Trophoblast cell (in vitro differentiated cells and primary cell): ENCODE measurements at regions not wholly inside any gene's neighbourhood (a gene's known extent, or its start where the extent isn't known, plus 50 kb on each side); places are given as distances from the start of the nearest gene placed in this dataset.

Source experiments
- DNase-seq, 2 donors: peaks; one replicate each; pipeline ENCODE4 v3.0.0-alpha.2; 2016
- H2AFZ ChIP-seq: 2 replicates; pipeline ENCODE4 v1.6.1; 2013; ENCODE audit warnings: low read length, moderate library complexity, mild to moderate bottlenecking; ENCODE audit not compliant: insufficient read depth, poor library complexity
- H2AK5ac ChIP-seq: 2 replicates; pipeline ENCODE4 v1.6.1; 2013; ENCODE audit warnings: mild to moderate bottlenecking, low read length
- H2BK120ac ChIP-seq: 2 replicates; pipeline ENCODE4 v1.6.1; 2013; ENCODE audit warnings: low read length, mild to moderate bottlenecking, moderate library complexity; ENCODE audit not compliant: insufficient read depth, poor library complexity
- H2BK12ac ChIP-seq: 2 replicates; pipeline ENCODE4 v1.6.1; 2013; ENCODE audit warnings: mild to moderate bottlenecking, low read length, moderate library complexity
- H2BK5ac ChIP-seq: 2 replicates; pipeline ENCODE4 v1.6.1; 2013; ENCODE audit warnings: low read length, low read depth, moderate library complexity, mild to moderate bottlenecking; ENCODE audit not compliant: poor library complexity
- H3K14ac ChIP-seq: 2 replicates; pipeline ENCODE4 v1.6.1; 2013; ENCODE audit warnings: mild to moderate bottlenecking, low read length
- H3K18ac ChIP-seq: 2 replicates; pipeline ENCODE4 v1.6.1; 2013; ENCODE audit warnings: mild to moderate bottlenecking, low read length
- H3K23ac ChIP-seq: 2 replicates; pipeline ENCODE4 v1.6.1; 2013; ENCODE audit warnings: low read length
- H3K27ac ChIP-seq: 2 replicates; pipeline ENCODE4 v1.5.1; 2013; ENCODE audit warnings: low read depth, mild to moderate bottlenecking, inconsistent platforms, low read length, moderate library complexity
- H3K27me3 ChIP-seq: 2 replicates; pipeline ENCODE4 v1.6.1; 2013; ENCODE audit warnings: inconsistent platforms, mild to moderate bottlenecking, low read length, moderate library complexity; ENCODE audit not compliant: insufficient read depth
- H3K36me3 ChIP-seq, 2 experiments: 1 replicate in 1 of 2; 2 replicates in 1 of 2; pipeline ENCODE4 v1.6.1; 2013; ENCODE audit warnings: low read length in 2 of 2, mild to moderate bottlenecking in 2 of 2, moderate library complexity in 1 of 2; ENCODE audit not compliant: insufficient read depth in 2 of 2, control insufficient read depth in 1 of 2
- H3K4ac ChIP-seq: 2 replicates; pipeline ENCODE4 v1.6.1; 2013; ENCODE audit warnings: low read depth, mild to moderate bottlenecking, low read length, moderate library complexity
- H3K4me1 ChIP-seq, 2 experiments: 1 replicate in 1 of 2; 2 replicates in 1 of 2; pipeline ENCODE4 v1.6.1; 2013; ENCODE audit warnings: low read length in 2 of 2, mild to moderate bottlenecking in 2 of 2, moderate library complexity in 1 of 2; ENCODE audit not compliant: insufficient read depth in 2 of 2, control insufficient read depth in 1 of 2
- H3K4me2 ChIP-seq: 2 replicates; pipeline ENCODE4 v1.6.1; 2013; ENCODE audit warnings: inconsistent platforms, mild to moderate bottlenecking, low read length, moderate library complexity
- H3K4me3 ChIP-seq: 2 replicates; pipeline ENCODE4 v1.5.1; 2013; ENCODE audit warnings: mild to moderate bottlenecking, low read depth, low read length, inconsistent platforms
- H3K79me1 ChIP-seq: one replicate; pipeline ENCODE4 v1.6.1; 2013; ENCODE audit warnings: low read length
- H3K79me2 ChIP-seq: 2 replicates; pipeline ENCODE4 v1.6.1; 2013; ENCODE audit warnings: low read length, mild to moderate bottlenecking; ENCODE audit not compliant: control insufficient read depth, insufficient read depth, poor library complexity
- H3K9ac ChIP-seq: 2 replicates; pipeline ENCODE4 v1.6.1; 2013; ENCODE audit warnings: mild to moderate bottlenecking, low read length
- H3K9me3 ChIP-seq: 2 replicates; pipeline ENCODE4 v1.6.1; 2013; ENCODE audit warnings: low read depth, mild to moderate bottlenecking, control low read depth, inconsistent platforms, low read length; ENCODE audit not compliant: insufficient read depth
- H4K12ac ChIP-seq: 2 replicates; pipeline ENCODE4 v1.6.1; 2013; ENCODE audit warnings: low read depth, mild to moderate bottlenecking, low read length, moderate library complexity
- H4K8ac ChIP-seq: 2 replicates; pipeline ENCODE4 v1.6.1; 2013; ENCODE audit warnings: low read depth, mild to moderate bottlenecking, low read length, moderate library complexity
- H4K91ac ChIP-seq: one replicate; pipeline ENCODE4 v1.6.1; 2013; ENCODE audit warnings: low read depth, mild to moderate bottlenecking, low read length, moderate library complexity
- WGBS: extraction: QIAGEN DNeasy Blood & Tissue Kit; methylation state at CpG from one replicate; pipeline ENCODE4 v1.1.7; 2013; ENCODE audit warnings: missing lambda C conversion rate; ENCODE audit not compliant: insufficient read length, insufficient coverage; ENCODE audit errors: extremely low coverage; 5-methylcytosine and 5-hydroxymethylcytosine counted together

DNA sequence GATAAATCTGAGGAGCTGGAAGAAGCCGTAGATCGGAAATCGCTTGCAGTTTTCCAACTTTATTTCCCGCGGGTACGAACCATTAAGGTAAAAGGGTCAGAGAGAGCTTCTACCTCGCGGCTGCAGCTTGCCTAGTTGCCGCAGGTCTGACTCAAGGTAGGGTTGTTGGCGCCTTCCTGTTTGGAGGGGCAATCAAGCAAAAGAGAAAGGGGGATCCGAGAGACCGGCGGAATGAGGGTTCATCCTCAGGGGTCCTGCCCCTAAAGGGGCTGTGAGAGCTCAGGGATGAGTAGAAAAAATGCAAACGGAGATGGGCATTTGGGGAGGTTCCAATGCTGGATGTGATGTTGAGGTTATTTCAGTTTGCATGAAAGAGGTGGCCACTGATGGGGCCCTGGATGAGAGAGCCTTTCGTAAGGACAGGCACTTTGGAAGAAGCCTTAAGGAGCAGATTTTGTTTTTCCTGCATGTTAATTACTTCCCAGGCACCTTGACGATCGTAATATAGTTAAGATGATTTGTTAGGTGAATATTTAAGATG lies 265.4 kb downstream of the CGGBP1 start:
- Histone ChIP-seq H3K36me3 (no peaks in the 10 kb centered on the region), H4K12ac (no peak overlapping the region), H3K4ac (no peak overlapping the region), H2AK5ac (no peak overlapping the region), H3K9ac (no peak overlapping the region), H3K14ac (no peak overlapping the region), H3K79me1 (no peaks in the 10 kb centered on the region), H2BK120ac (no peak overlapping the region), H4K91ac (no peak overlapping the region), H3K23ac (no peak overlapping the region), H3K18ac (no peak overlapping the region), H2BK5ac (no peak overlapping the region), H3K27me3 (peaks cover 5% of the 10 kb centered on the region), H3K27ac (no peak overlapping the region), H3K4me3 (peak overlapping the region; percentile 74), H4K8ac (no peak overlapping the region), H3K79me2 (no peaks in the 10 kb centered on the region), H2BK12ac (no peak overlapping the region), H3K4me1 (peaks cover 0 to 2% of the 10 kb centered on the region in 2 experiments), H3K4me2 (peak overlapping the region; percentile 98), H2AFZ (peak overlapping the region; percentile 62), H3K9me3 (no peaks in the 10 kb centered on the region)
- DNase-seq: peak in 1 of 2 donors; percentile 28
- WGBS: no CpG with 5 or more reads among the region's 17 CpGs

DNA sequence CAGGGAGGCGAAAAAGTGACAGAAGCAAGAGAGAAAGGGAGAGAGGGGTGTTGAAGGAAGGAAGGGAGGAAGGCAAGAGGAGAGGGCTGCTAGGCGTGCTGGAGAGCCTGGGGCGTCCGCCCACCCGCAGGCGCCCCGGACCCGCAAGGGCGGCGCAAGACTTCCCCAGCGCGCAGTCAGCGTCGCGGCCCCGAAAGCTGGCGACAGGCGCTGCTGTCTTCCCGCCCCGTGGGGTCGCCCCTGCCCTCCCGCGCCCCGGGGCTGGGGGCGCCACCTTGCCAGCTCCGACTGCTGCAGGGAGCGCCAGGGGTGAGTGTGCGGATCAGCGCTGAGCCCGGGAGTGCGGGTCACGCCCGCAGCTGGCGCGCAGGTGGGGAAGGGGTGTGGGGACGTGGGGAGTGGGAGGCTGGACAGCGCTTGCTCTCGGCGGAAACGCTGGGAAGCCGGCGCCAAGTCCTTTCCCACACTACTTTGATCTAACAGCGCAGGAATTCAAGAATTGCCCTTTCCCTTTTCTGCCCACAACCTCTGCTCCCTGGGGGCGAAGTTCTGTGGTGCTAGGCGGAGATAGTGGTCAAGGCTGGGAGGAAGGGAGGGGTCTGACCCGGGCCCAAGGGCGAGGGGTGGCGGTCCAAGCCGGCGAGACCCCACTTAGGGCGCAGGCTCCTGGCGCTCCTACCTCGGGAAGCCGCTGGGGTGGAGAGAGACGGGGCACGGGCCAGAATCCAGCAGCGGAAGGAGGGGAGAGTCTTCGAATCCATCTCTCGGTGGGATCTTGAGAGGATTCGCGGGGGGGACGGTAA lies 266.1 kb downstream of the CGGBP1 start, which contains the start of gene HTR1F:
TSS of gene HTR1F (plus strand) at position 173 of the 803 bp plus-strand sequence.
- no CpG with 5 or more reads among the region's 62 CpGs for WGBS
- Histone ChIP-seq H2BK12ac (no peak within 1 kb of the TSS), H3K79me1 (no peaks in the 10 kb centered on the region), H3K9me3 (no peaks in the 10 kb centered on the region), H3K23ac (no peak within 1 kb of the TSS), H3K79me2 (no peaks in the 10 kb centered on the region), H4K8ac (no peak within 1 kb of the TSS), H2AK5ac (no peak within 1 kb of the TSS), H4K91ac (no peak within 1 kb of the TSS), H3K18ac (no peak within 1 kb of the TSS), H3K27me3 (peaks cover 5% of the 10 kb centered on the region), H3K36me3 (no peaks in the 10 kb centered on the region), H3K4me2 (peak within 1 kb of the TSS; percentile 98), H3K9ac (no peak within 1 kb of the TSS), H3K4me3 (peak within 1 kb of the TSS; percentile 74), H4K12ac (no peak within 1 kb of the TSS), H3K14ac (no peak within 1 kb of the TSS), H2BK120ac (no peak within 1 kb of the TSS), H3K27ac (no peak within 1 kb of the TSS), H3K4ac (no peak within 1 kb of the TSS), H2BK5ac (no peak within 1 kb of the TSS), H3K4me1 (peaks cover 0 to 2% of the 10 kb centered on the region in 2 experiments), H2AFZ (peak within 1 kb of the TSS; percentile 62)
- DNase-seq: peak in 1 of 2 donors; percentile 33

DNA sequence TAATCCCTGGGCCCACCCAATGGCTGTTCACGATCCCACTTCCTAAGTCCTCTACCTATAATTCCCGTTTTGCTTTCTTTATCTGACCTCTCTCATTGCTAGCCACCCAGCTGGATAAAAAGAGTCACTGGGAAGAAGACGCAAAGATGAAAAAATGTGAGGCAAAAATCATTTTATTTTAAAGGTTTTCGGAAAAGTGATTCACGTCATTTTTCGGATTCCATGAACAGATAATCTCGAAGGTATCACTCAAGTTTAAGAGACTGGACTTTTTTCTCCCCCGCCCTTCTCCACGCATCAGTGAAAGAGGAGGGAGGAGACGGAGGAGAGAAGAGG lies 266.6 kb downstream of the CGGBP1 start:
- WGBS: no CpG with 5 or more reads among the region's 10 CpGs
- DNase-seq: peak in 1 of 2 donors; percentile 63
- Histone ChIP-seq H3K36me3 (no peaks in the 10 kb centered on the region), H4K12ac (no peak overlapping the region), H3K4me2 (peak overlapping the region; percentile 98), H2BK12ac (no peak overlapping the region), H2BK120ac (no peak overlapping the region), H2BK5ac (no peak overlapping the region), H3K9me3 (no peaks in the 10 kb centered on the region), H3K4me3 (peak overlapping the region; percentile 74), H4K8ac (no peak overlapping the region), H2AFZ (peak overlapping the region; percentile 62), H4K91ac (no peak overlapping the region), H3K79me1 (no peaks in the 10 kb centered on the region), H3K9ac (no peak overlapping the region), H3K79me2 (no peaks in the 10 kb centered on the region), H3K27me3 (peaks cover 5% of the 10 kb centered on the region), H3K14ac (no peak overlapping the region), H2AK5ac (no peak overlapping the region), H3K4ac (no peak overlapping the region), H3K18ac (no peak overlapping the region), H3K27ac (no peak overlapping the region), H3K23ac (no peak overlapping the region), H3K4me1 (peaks cover 0 to 2% of the 10 kb centered on the region in 2 experiments)

GRCh38 chr3:87791248-87792027 lies 267.4 kb downstream of the CGGBP1 start:
- Histone ChIP-seq H3K27ac (no peak overlapping the region), H2BK12ac (no peak overlapping the region), H3K27me3 (peaks cover 5% of the 10 kb centered on the region), H3K4me3 (no peak overlapping the region), H2BK5ac (no peak overlapping the region), H4K12ac (no peak overlapping the region), H2AFZ (no peak overlapping the region), H3K9ac (no peak overlapping the region), H3K4me1 (peaks cover 0 to 2% of the 10 kb centered on the region in 2 experiments), H3K79me2 (no peaks in the 10 kb centered on the region), H3K9me3 (no peaks in the 10 kb centered on the region), H3K18ac (no peak overlapping the region), H3K4ac (no peak overlapping the region), H4K91ac (no peak overlapping the region), H2AK5ac (no peak overlapping the region), H3K36me3 (no peaks in the 10 kb centered on the region), H3K4me2 (no peak overlapping the region), H2BK120ac (no peak overlapping the region), H3K14ac (no peak overlapping the region), H4K8ac (no peak overlapping the region), H3K79me1 (no peaks in the 10 kb centered on the region), H3K23ac (no peak overlapping the region)
- DNase-seq: no peak
- WGBS: no CpG with 5 or more reads among the region's 9 CpGs
